ENCODE measurements at regions not wholly inside any gene's neighbourhood (a gene's known extent, or its start where the extent isn't known, plus 50 kb on each side); places are given as distances from the start of the nearest gene placed in this dataset.

- no peaks in the 10 kb centered on the region for H3K27me3 ChIP-seq
- WGBS, 2 donors (ENCODE audit: low coverage in 1 of 2) = 85 to 100% methylated on average over 2 of the region's 2 CpGs
- no peaks in the 10 kb centered on the region for H3K9me3 ChIP-seq
- no peak for TF ChIP-seq POLR2A (IDR thresholded peaks at IDR 0.05)
- no peak for TF ChIP-seq POLR2AphosphoS5 (IDR thresholded peaks at IDR 0.05)
- TF ChIP-seq CTCF (IDR thresholded peaks at IDR 0.05) = no peak
- H3K27ac ChIP-seq = no peak overlapping the region
- H3K4me3 ChIP-seq = no peak overlapping the region
- no peak for ATAC-seq
- H3K36me3 ChIP-seq = no peaks in the 10 kb centered on the region
- peaks cover 0 to 15% (median 3%) of the 10 kb centered on the region in 3 donors for H3K4me1 ChIP-seq
Observed at GRCh38 chr1:182185136-182185535, 123.6 kb upstream of the ZNF648 start.

GRCh38 chr1:182183606-182184005 lies 122.1 kb upstream of the ZNF648 start:
- TF ChIP-seq POLR2AphosphoS5 (IDR thresholded peaks at IDR 0.05) (no peak), CTCF (IDR thresholded peaks at IDR 0.05) (no peak), EP300 (IDR thresholded peaks at IDR 0.05) (no peak), POLR2A (IDR thresholded peaks at IDR 0.05) (no peak)
- Histone ChIP-seq H3K4me1 (peaks cover 0 to 15% (median 3%) of the 10 kb centered on the region in 3 donors), H3K9me3 (no peaks in the 10 kb centered on the region), H3K36me3 (no peaks in the 10 kb centered on the region), H3K4me3 (no peak overlapping the region), H3K27ac (no peak overlapping the region), H3K27me3 (no peaks in the 10 kb centered on the region)
- ATAC-seq = no peak
- WGBS, 2 donors (ENCODE audit: low coverage in 1 of 2) = 74 to 79% methylated on average over 3 of the region's 3 CpGs

GRCh38 chr1:182182311-182182710 lies 120.8 kb upstream of the ZNF648 start:
- H3K4me1 ChIP-seq = peaks cover 0 to 15% (median 3%) of the 10 kb centered on the region in 3 donors
- ATAC-seq = no peak
- TF ChIP-seq POLR2A (IDR thresholded peaks at IDR 0.05) (no peak), POLR2AphosphoS5 (IDR thresholded peaks at IDR 0.05) (no peak), EP300 (IDR thresholded peaks at IDR 0.05) (no peak), CTCF (IDR thresholded peaks at IDR 0.05) (no peak)
- H3K36me3 ChIP-seq = no peaks in the 10 kb centered on the region
- no peaks in the 10 kb centered on the region for H3K27me3 ChIP-seq
- no peaks in the 10 kb centered on the region for H3K9me3 ChIP-seq
- H3K4me3 ChIP-seq = no peak overlapping the region
- H3K27ac ChIP-seq = no peak overlapping the region

- H3K36me3 ChIP-seq = no peaks in the 10 kb centered on the region
- no peaks in the 10 kb centered on the region for H3K9me3 ChIP-seq
- H3K27ac ChIP-seq = no peak overlapping the region
- peaks cover 0 to 7% (median 3%) of the 10 kb centered on the region in 3 donors for H3K4me1 ChIP-seq
- no peak for ATAC-seq
- no peak overlapping the region for H3K4me3 ChIP-seq
- TF ChIP-seq POLR2AphosphoS5 (IDR thresholded peaks at IDR 0.05) (no peak), POLR2A (IDR thresholded peaks at IDR 0.05) (no peak), CTCF (IDR thresholded peaks at IDR 0.05) (no peak), EP300 (IDR thresholded peaks at IDR 0.05) (no peak)
- WGBS, 2 donors (ENCODE audit: low coverage in 1 of 2) = 33 to 55% methylated on average over 3 of the region's 3 CpGs
- no peaks in the 10 kb centered on the region for H3K27me3 ChIP-seq
Observed at GRCh38 chr1:182181167-182181572, 119.7 kb upstream of the ZNF648 start.

GRCh38 chr1:182175361-182175931 lies 113.9 kb upstream of the ZNF648 start:
- no peaks in the 10 kb centered on the region for H3K9me3 ChIP-seq
- no peak overlapping the region for H3K4me3 ChIP-seq
- no peak for ATAC-seq
- H3K4me1 ChIP-seq = peaks cover 0 to 29% (median 15%) of the 10 kb centered on the region in 3 donors
- WGBS, 2 donors (ENCODE audit: low coverage in 1 of 2) = 85 to 88% methylated on average over 3 to 4 of the region's 4 CpGs
- H3K36me3 ChIP-seq = no peaks in the 10 kb centered on the region
- no peaks in the 10 kb centered on the region for H3K27me3 ChIP-seq
- TF ChIP-seq EP300 (IDR thresholded peaks at IDR 0.05) (no peak), POLR2AphosphoS5 (IDR thresholded peaks at IDR 0.05) (no peak)
- peak overlapping the region in 3 of 4 donors; percentile 82 to 84 (median 83) for H3K27ac ChIP-seq
